NCI-H1105 (cell line): ENCODE measurements at regions not wholly inside any gene's neighbourhood (a gene's known extent, or its start where the extent isn't known, plus 50 kb on each side); places are given as distances from the start of the nearest gene placed in this dataset.

Experiments
- DNase-seq: peaks from one replicate; lab custom pipeline; 2025; lab: John Stamatoyannopoulos, UW

- DNase-seq: no peak
Observed at GRCh38 chr6:169339731-169340309, 86.2 kb upstream of the THBS2 start.

GRCh38 chr6:169339025-169339424 lies 85.4 kb upstream of the THBS2 start:
- DNase-seq: no peak

DNA sequence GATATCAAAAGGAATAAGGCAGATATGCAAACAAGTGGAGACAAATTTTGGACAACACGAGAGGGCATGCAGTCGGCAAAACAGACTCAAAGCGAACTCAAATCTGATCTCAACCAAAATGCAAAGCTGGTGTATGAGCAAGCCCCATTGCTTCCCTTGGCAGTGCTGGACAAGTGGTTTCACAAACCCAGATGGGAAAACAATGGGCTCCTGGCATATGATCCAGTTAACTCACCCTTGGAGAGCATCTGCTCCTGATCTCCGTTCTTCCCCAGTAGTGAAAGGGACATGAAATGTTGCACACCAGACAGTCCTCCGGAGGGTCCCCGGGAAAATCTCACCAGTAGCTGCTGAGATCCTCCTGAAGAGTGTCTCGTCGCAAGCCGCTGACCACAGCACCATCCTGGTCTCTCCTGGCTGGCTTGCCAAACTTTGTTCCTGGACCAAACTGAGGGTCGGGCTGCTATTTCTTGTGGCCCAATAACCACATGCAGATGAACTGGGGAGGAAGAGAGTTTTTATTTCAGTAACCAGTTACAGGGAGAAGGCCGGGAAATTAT lies 84.3 kb upstream of the THBS2 start:
- no peak for DNase-seq

DNA sequence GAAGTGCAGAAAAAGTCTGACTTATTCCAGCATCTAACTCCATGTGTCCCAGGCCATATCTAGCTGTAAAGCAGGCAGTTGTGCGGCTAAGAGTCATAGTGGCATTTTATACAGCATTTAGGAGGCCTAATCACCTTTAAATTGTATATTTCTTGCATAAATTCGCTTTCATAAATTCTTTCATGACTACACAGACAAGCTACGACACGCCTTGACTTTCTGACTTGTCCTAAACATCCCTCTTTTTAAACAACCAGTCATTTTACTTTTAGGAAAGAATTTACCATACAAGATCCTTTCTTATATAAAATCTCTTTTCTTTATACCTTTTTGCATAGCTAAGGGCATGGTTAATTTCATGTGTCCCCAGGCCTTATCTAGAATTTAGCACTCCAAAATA lies 81.7 kb upstream of the THBS2 start:
- no peak for DNase-seq

DNA sequence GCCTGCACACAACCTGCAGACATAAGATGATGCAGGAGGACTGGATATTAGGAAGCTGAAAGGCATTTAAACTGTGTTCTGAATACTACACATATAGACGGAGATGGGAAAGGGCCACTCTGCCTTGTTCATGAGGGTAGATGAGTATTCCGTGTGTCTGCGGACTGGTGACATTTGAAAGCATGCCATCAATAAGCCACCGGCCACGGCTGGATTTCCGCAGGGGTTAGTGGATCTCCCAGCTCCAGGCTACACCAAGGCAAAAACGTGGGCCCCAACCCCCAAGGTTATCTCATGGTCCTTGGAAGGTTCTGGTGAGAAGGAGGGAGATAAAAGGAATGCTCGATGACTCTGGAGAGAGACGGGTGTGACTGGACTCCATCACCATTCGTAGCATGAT lies 78.6 kb upstream of the THBS2 start:
- DNase-seq: no peak

- DNase-seq: no peak
Observed at GRCh38 chr6:169328112-169328801, 74.6 kb upstream of the THBS2 start.

GRCh38 chr6:169326067-169326799 lies 72.6 kb upstream of the THBS2 start:
- no peak for DNase-seq

DNA sequence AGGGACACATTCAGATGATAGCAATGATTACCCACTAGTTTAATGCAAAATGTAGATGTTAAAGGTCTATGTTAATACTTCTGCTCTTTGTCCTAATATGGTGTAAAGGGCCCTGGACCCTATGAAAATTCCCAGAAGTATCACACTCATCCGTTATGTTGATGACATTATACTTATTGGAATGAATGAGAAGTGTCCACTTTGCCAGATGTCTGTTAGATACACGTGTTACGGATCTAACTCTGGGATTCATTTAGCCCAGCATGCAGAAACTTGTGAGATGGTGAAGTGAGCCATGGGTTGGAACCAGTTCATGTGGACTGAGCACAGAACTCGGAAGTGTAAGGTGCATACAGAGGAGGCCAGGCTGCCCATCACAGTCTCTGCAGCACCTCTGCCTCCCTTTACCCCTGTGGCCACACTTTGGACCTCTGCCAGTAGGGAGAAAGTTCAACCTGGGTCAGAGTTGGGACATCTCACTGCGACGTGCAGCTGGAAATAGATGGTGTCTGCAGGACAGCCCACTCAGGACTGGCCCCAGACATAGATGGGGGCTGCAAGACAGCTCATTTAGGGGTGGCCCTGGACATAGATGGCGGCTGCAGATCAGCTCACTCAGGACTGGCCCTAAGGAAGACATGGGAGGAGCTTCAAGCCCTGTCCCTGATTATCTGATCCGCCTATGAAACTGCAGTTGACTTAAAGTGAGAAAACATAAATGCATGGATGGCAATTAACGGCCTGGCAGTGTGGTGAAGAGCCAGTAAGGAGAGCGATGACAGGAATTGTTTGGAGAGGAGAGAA lies 71.2 kb upstream of the THBS2 start:
- DNase-seq: no peak

- DNase-seq: no peak
Observed at GRCh38 chr6:169324086-169324485, 70.4 kb upstream of the THBS2 start.

- DNase-seq: no peak
Observed at GRCh38 chr6:169323221-169323620, 69.6 kb upstream of the THBS2 start.

GRCh38 chr6:169321546-169321945 lies 67.9 kb upstream of the THBS2 start:
- DNase-seq: no peak

DNA sequence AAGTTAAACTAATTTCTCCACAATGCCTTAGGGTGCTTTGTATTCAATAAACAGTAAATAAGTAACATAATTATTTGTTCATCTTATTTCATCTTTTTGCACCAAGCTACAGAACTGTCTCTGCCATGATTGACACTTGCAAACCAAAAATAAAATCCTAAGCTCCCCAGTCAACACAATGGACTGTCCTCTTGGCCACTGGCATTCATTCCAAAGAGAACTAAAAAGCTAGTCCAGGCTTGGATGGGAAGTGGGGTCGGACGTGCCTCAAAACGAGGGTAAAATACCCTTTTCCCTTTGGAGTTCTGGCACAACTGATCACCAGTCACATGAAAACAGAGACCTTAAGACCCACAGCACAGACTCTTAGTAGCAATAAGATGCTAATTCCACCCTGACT lies 66.4 kb upstream of the THBS2 start:
- no peak for DNase-seq

GRCh38 chr6:169317441-169318202 lies 64.0 kb upstream of the THBS2 start:
- DNase-seq: no peak

GRCh38 chr6:169316651-169317050 lies 63.0 kb upstream of the THBS2 start:
- no peak for DNase-seq

GRCh38 chr6:169315830-169316614 lies 62.4 kb upstream of the THBS2 start:
- DNase-seq: no peak

- no peak for DNase-seq
Observed at GRCh38 chr6:169313347-169314010, 59.8 kb upstream of the THBS2 start.

GRCh38 chr6:169312658-169313346 lies 59.2 kb upstream of the THBS2 start:
- DNase-seq: no peak

- DNase-seq: no peak
Observed at GRCh38 chr6:169310983-169311382, 57.3 kb upstream of the THBS2 start.
